Esophagus muscularis mucosa (tissue), 4 donors: ENCODE measurements at regions not wholly inside any gene's neighbourhood (a gene's known extent, or its start where the extent isn't known, plus 50 kb on each side); places are given as distances from the start of the nearest gene placed in this dataset.

ENCODE experiments used
- DNase-seq: peaks from one replicate; pipeline ENCODE4 v3.0.0-alpha.2; 2017; ENCODE audit errors: extremely low spot score
- H3K27ac ChIP-seq, 4 donors: fragments of 200-600 bp; sonication (generic); replicated peaks in 1 of 4; 1 replicate in 3 of 4; 2 replicates in 1 of 4; pipeline ENCODE4 v1.5.1; 2016 to 2019; ENCODE audit warnings: mild to moderate bottlenecking in 1 of 4
- H3K27me3 ChIP-seq, 4 donors: fragments of 200-600 bp; sonication (generic); one replicate each; pipeline versions ENCODE4 v1.5.1 to v1.6.0; 2016 to 2019
- H3K36me3 ChIP-seq, 4 donors: fragments of 200-600 bp; sonication (generic); one replicate each; pipeline ENCODE4 v1.5.1; 2016 to 2019
- H3K4me1 ChIP-seq, 4 donors: fragments of 200-600 bp; sonication (generic); one replicate each; pipeline ENCODE4 v1.5.1; 2016 to 2019
- H3K4me3 ChIP-seq, 4 donors: fragments of 200-600 bp; sonication (generic); 1 replicate in 2 of 4; 2 replicates in 2 of 4; pipeline ENCODE4 v1.5.1; 2016 to 2019; ENCODE audit warnings: mild to moderate bottlenecking in 4 of 4, moderate library complexity in 1 of 4
- H3K9me3 ChIP-seq, 4 donors: fragments of 200-600 bp; sonication (generic); 1 replicate in 3 of 4; 2 replicates in 1 of 4; pipeline ENCODE4 v1.5.1; 2016 to 2019
- EP300 ChIP-seq: sonication (generic); formaldehyde crosslinking; IDR thresholded peaks from one replicate; pipeline ENCODE4 v1.6.1; 2017; ENCODE audit warnings: antibody characterized with exemption
- POLR2A ChIP-seq: fragments of 450-650 bp; IDR thresholded peaks from one replicate; pipeline ENCODE4 v1.6.1; 2017; ENCODE audit warnings: antibody characterized with exemption, moderate library complexity, mild to moderate bottlenecking, low read depth
- POLR2AphosphoS5 ChIP-seq, 2 donors: sonication (generic); formaldehyde crosslinking; IDR thresholded peaks; one replicate each; pipeline ENCODE4 v1.6.1; 2017; ENCODE audit warnings: antibody characterized with exemption in 2 of 2
- WGBS: methylation state at CpG from one replicate; pipeline ENCODE4 v1.1.5; 2018; 5-methylcytosine and 5-hydroxymethylcytosine counted together
- intact Hi-C: fragments of 100-400 bp; cut with DNase I; formaldehyde crosslinking; loops from one replicate; pipeline ENCODE4 v1.15.1; 2023
- TF ChIP-seq, protein P1 (sequence below), 3 experiments: fragments of 200-600 bp in 2 of 3; fragments of 450-650 bp in 1 of 3; sonication (generic) in 2 of 3; IDR thresholded peaks; one replicate each; pipeline ENCODE4 v1.5.1; 2017 to 2019; ENCODE audit warnings: antibody characterized with exemption in 3 of 3, mild to moderate bottlenecking in 2 of 3, moderate library complexity in 1 of 3

DNA sequence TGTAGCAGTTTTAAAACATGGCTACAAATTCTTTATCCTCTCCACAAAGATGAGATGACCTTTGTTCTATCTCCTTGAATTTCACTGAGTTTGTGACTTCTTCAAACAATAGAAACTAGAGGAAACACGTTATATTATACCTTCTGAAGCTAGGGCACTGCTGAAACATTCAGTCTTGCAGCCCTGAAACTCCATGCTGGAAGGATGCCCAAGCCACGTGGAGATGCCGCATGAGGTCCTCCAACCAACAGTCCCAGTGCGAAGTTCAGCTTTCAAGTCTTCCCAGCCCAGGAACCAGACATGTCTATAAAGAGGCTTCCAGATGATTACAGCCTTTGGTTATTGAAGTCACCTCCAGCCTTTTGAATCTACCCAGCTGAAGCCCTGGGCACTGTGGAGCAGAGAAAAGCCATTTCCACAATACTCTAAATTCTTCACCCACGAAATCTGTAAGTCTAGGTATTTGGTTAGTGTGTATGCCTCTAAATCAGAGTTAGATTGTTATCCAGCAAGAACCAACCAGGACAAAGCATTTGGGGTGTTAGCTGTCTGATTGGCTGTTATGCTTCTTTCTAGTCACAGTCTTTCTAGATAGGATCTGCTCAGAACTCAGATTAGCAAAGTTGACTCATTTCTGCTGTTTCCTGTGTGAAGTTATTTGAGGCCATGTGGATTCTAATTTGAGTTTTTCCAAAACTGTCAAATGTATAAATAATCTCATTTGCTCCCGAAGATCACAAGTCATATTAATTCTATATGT, 186.5 kb upstream of the TMEM72 start:
- Histone ChIP-seq H3K4me3 (no peak overlapping the region), H3K27ac (no peak overlapping the region), H3K27me3 (no peaks in the 10 kb centered on the region), H3K4me1 (peaks cover 0 to 22% (median 3%) of the 10 kb centered on the region in 4 donors), H3K36me3 (no peaks in the 10 kb centered on the region), H3K9me3 (no peaks in the 10 kb centered on the region)
- intact Hi-C loops, result no loop called here
- TF ChIP-seq, protein P1, sequence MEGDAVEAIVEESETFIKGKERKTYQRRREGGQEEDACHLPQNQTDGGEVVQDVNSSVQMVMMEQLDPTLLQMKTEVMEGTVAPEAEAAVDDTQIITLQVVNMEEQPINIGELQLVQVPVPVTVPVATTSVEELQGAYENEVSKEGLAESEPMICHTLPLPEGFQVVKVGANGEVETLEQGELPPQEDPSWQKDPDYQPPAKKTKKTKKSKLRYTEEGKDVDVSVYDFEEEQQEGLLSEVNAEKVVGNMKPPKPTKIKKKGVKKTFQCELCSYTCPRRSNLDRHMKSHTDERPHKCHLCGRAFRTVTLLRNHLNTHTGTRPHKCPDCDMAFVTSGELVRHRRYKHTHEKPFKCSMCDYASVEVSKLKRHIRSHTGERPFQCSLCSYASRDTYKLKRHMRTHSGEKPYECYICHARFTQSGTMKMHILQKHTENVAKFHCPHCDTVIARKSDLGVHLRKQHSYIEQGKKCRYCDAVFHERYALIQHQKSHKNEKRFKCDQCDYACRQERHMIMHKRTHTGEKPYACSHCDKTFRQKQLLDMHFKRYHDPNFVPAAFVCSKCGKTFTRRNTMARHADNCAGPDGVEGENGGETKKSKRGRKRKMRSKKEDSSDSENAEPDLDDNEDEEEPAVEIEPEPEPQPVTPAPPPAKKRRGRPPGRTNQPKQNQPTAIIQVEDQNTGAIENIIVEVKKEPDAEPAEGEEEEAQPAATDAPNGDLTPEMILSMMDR (IDR thresholded peaks at IDR 0.05), result no peak
- no peak for TF ChIP-seq POLR2AphosphoS5 (IDR thresholded peaks at IDR 0.05)
- no peak for TF ChIP-seq EP300
- TF ChIP-seq POLR2A, result no peak
- DNase-seq, result no peak
- 77% methylated on average over 6 of the region's 6 CpGs for WGBS

DNA sequence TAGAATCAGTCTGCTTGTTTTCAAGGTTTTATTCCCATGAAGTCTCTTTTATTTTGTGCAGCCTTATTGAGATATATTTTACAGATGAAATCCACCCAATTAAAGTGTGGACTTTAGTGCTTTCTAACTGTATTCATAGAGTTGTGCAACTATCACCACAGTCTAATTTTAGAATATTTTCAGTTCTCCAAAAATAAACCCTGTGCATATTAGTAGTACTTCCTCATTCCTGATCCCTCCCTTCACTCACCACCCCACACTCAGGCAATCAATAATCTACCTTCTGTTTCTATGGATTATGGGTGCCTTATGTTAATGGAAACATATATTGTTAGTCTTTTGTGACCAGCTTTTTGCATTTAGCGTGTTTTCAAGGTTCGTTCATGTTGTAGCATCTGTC, 185.7 kb upstream of the TMEM72 start:
- Histone ChIP-seq H3K4me1 (peaks cover 0 to 22% (median 3%) of the 10 kb centered on the region in 4 donors), H3K27me3 (no peaks in the 10 kb centered on the region), H3K4me3 (no peak overlapping the region), H3K9me3 (no peaks in the 10 kb centered on the region), H3K36me3 (no peaks in the 10 kb centered on the region), H3K27ac (no peak overlapping the region)
- TF ChIP-seq, protein P1 (IDR thresholded peaks at IDR 0.05), result no peak
- TF ChIP-seq POLR2AphosphoS5 (IDR thresholded peaks at IDR 0.05) (no peak), POLR2A (no peak), EP300 (no peak)
- DNase-seq, result no peak
- WGBS, result 98% methylated on average over 2 of the region's 2 CpGs
- intact Hi-C loops, result no loop called here

DNA sequence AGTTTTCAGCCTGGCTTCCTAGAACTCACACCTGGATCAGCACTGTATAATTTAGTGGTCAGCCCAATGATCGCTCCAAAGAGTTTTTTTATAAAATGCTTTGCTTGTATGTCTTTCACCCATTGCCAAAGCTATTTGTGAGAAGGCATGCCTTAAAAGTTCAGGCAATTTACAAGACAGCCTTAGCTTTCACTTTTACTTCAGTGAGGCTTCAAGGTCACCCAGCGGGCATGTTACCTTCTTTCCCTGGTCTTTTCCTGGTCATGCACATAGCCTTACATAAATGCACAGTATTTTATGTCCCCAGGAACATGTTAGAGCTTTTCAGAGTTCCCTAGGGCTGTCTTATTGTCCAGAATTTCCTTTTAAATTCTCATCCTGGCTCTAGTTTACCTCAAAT, 179.9 kb upstream of the TMEM72 start:
- H3K27ac ChIP-seq, result no peak overlapping the region
- no peak overlapping the region for H3K4me3 ChIP-seq
- DNase-seq, result no peak
- H3K27me3 ChIP-seq, result peaks cover 0 to under 1% (median 0%) of the 10 kb centered on the region in 4 donors
- intact Hi-C loops, result no loop called here
- H3K4me1 ChIP-seq, result no peaks in the 10 kb centered on the region
- TF ChIP-seq EP300 (no peak), POLR2A (no peak), POLR2AphosphoS5 (IDR thresholded peaks at IDR 0.05) (no peak)
- TF ChIP-seq, protein P1 (IDR thresholded peaks at IDR 0.05), result no peak
- no peaks in the 10 kb centered on the region for H3K9me3 ChIP-seq
- WGBS, result 91% methylated on average over 2 of the region's 2 CpGs
- no peaks in the 10 kb centered on the region for H3K36me3 ChIP-seq

DNA sequence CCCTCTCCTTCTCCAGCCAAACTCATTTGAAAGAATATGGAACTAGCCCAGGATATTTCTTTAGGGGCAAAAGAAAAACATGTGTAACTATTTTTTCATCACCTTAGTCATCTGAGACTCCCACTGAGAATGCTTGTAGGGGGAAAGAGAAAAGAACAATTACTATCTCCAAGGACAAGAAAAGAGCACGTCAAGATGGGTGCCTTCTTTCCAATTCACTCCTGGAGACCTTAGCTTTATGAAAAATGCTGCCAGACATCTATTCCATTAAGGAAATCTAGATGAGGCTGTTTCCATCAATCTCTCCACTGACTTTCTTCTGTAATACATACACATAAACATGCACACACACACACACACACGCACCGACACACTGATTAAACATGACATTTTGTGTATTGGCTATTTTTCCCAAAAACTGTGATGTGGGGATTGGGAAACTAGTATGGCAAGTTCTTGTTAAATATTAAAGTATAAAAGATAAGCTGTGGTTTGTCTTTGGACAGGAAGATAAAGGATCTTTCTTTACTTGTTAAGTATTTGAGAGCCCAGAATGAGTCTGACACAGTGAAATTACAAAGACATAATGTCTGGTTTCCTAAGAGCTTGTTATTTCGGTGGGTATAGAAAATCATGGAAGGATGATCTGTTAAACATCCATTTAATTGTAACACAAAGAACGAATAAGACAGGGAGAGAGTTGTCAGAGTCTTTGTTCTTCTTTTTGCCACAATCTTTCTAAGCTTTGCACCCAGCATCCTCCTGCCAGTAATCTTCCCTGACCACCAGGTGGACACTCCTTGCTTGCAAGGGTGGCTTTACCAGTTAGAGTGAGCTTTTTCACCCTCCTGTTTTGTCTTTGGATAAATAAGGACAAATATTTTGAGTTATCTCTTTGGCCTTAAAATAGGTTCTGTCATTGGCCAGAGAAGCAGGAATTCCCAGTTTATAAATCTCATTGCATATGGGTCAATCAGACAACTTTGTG, 177.3 kb upstream of the TMEM72 start:
- H3K27me3 ChIP-seq, result peaks cover 0 to 7% (median 0%) of the 10 kb centered on the region in 4 donors
- H3K27ac ChIP-seq, result no peak overlapping the region
- no peaks in the 10 kb centered on the region for H3K4me1 ChIP-seq
- no peak for DNase-seq
- TF ChIP-seq POLR2A, result no peak
- TF ChIP-seq, protein P1 (IDR thresholded peaks at IDR 0.05), result peak in 1 of 3 experiments; percentile 7
- H3K4me3 ChIP-seq, result no peak overlapping the region
- no peaks in the 10 kb centered on the region for H3K9me3 ChIP-seq
- intact Hi-C loops, result no loop called here
- WGBS, result 78% methylated on average over 5 of the region's 5 CpGs
- H3K36me3 ChIP-seq, result no peaks in the 10 kb centered on the region
